ENCODE measurements at regions not wholly inside any gene's neighbourhood (a gene's known extent, or its start where the extent isn't known, plus 50 kb on each side); places are given as distances from the start of the nearest gene placed in this dataset.

GRCh38 chr5:73304381-73304780, 131.4 kb downstream of the TMEM174 start:
- no peak for TF ChIP-seq POLR2A (IDR thresholded peaks at IDR 0.05)
- TF ChIP-seq, protein P1, sequence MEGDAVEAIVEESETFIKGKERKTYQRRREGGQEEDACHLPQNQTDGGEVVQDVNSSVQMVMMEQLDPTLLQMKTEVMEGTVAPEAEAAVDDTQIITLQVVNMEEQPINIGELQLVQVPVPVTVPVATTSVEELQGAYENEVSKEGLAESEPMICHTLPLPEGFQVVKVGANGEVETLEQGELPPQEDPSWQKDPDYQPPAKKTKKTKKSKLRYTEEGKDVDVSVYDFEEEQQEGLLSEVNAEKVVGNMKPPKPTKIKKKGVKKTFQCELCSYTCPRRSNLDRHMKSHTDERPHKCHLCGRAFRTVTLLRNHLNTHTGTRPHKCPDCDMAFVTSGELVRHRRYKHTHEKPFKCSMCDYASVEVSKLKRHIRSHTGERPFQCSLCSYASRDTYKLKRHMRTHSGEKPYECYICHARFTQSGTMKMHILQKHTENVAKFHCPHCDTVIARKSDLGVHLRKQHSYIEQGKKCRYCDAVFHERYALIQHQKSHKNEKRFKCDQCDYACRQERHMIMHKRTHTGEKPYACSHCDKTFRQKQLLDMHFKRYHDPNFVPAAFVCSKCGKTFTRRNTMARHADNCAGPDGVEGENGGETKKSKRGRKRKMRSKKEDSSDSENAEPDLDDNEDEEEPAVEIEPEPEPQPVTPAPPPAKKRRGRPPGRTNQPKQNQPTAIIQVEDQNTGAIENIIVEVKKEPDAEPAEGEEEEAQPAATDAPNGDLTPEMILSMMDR (IDR thresholded peaks at IDR 0.05 in 4 of 5, conservative IDR thresholded peaks at IDR 0.05 in 1 of 5): no peak

Data from gastrocnemius medialis (tissue), 4 donors.